H1 (cell line): ENCODE measurements at regions not wholly inside any gene's neighbourhood (a gene's known extent, or its start where the extent isn't known, plus 50 kb on each side); places are given as distances from the start of the nearest gene placed in this dataset.

Source experiments
- CTCF ChIA-PET: fragments of 300-600 bp; sonication (Branson Sonifier 250); formaldehyde crosslinking; loops from one replicate; lab custom pipeline; 2021; ENCODE audit not compliant: partially characterized antibody; lab: Charles Lee
- POLR2A ChIA-PET: fragments of 300-600 bp; sonication (Branson Sonifier 250); formaldehyde crosslinking; loops from one replicate; lab custom pipeline; 2021; ENCODE audit warnings: inconsistent platforms; ENCODE audit not compliant: partially characterized antibody; lab: Charles Lee
- DNase-seq, 2 experiments: peaks; one replicate each; pipeline versions ENCODE4 v3.0.0 to v3.0.0-alpha.2; 2010 to 2022; ENCODE audit warnings: low spot score in 2 of 2, low read depth in 1 of 2, mixed read lengths in 1 of 2
- FAIRE-seq: peaks from 2 replicates; lab custom pipeline; 2011; peaks lifted over from hg19 to GRCh38; lab: Jason Lieb, UNC
- H2AFZ ChIP-seq: 2 replicates; pipeline ENCODE4 v1.8.1; 2012; ENCODE audit warnings: low read length, inconsistent platforms
- H2AK5ac ChIP-seq: 2 replicates; pipeline ENCODE4 v1.6.1; 2013; ENCODE audit warnings: low read depth, low read length
- H2BK120ac ChIP-seq: replicated peaks from 2 replicates; pipeline ENCODE3; 2013; ENCODE audit warnings: low read depth, low read length, inconsistent platforms
- H2BK12ac ChIP-seq: 2 replicates; pipeline ENCODE4 v1.6.1; 2013; ENCODE audit warnings: low read depth, low read length
- H2BK15ac ChIP-seq: 2 replicates; pipeline ENCODE4 v1.6.1; 2013; ENCODE audit warnings: low read length
- H2BK20ac ChIP-seq: 2 replicates; pipeline ENCODE4 v1.6.1; 2013; ENCODE audit warnings: low read length
- H2BK5ac ChIP-seq: 2 replicates; pipeline ENCODE4 v1.6.1; 2013; ENCODE audit warnings: low read depth, low read length
- H3K14ac ChIP-seq: 2 replicates; pipeline ENCODE4 v1.6.1; 2013; ENCODE audit warnings: inconsistent platforms; ENCODE audit not compliant: insufficient read length
- H3K18ac ChIP-seq: 2 replicates; pipeline ENCODE4 v1.6.1; 2013; ENCODE audit warnings: low read length; ENCODE audit errors: extremely low read depth
- H3K23ac ChIP-seq: 2 replicates; pipeline ENCODE4 v1.6.1; 2013; ENCODE audit warnings: inconsistent platforms; ENCODE audit not compliant: insufficient read length
- H3K23me2 ChIP-seq: 2 replicates; pipeline ENCODE4 v1.6.1; 2013; ENCODE audit warnings: low read depth, low read length
- H3K27ac ChIP-seq: 2 replicates; pipeline ENCODE4 v1.6.1; 2011; ENCODE audit warnings: low read depth, low read length, inconsistent platforms
- H3K27me3 ChIP-seq, 4 experiments: replicated peaks in 1 of 4; 1 replicate in 1 of 4; 2 replicates in 3 of 4; pipeline versions ENCODE4 v1.6.1 to v1.8.1; 2011 to 2013; ENCODE audit warnings: low read length in 3 of 4, mild to moderate bottlenecking in 3 of 4, inconsistent platforms in 2 of 4, mixed read lengths in 2 of 4, moderate library complexity in 1 of 4; ENCODE audit not compliant: control insufficient read depth in 3 of 4, insufficient read depth in 3 of 4; ENCODE audit errors: extremely low read depth in 1 of 4
- H3K36me3 ChIP-seq, 4 experiments: 2 replicates each; pipeline versions ENCODE4 v1.6.1 to v1.8.1; 2011 to 2013; ENCODE audit warnings: mild to moderate bottlenecking in 4 of 4, low read length in 3 of 4, moderate library complexity in 2 of 4, control low read depth in 1 of 4, inconsistent platforms in 1 of 4; ENCODE audit not compliant: insufficient read depth in 4 of 4, control insufficient read depth in 2 of 4
- H3K4ac ChIP-seq: replicated peaks from 2 replicates; pipeline ENCODE3; 2013; ENCODE audit warnings: low read length, low read depth, mixed read lengths, inconsistent platforms; ENCODE audit not compliant: insufficient read length
- H3K4me1 ChIP-seq, 4 experiments: replicated peaks in 1 of 4; 1 replicate in 1 of 4; 2 replicates in 3 of 4; pipeline versions ENCODE4 v1.6.1 to v1.8.1; 2011 to 2013; ENCODE audit warnings: low read length in 3 of 4, inconsistent platforms in 2 of 4, mixed read lengths in 1 of 4; ENCODE audit not compliant: insufficient read depth in 4 of 4, control insufficient read depth in 3 of 4
- H3K4me2 ChIP-seq, 2 experiments: 2 replicates each; pipeline versions ENCODE4 v1.6.1 to v1.8.1; 2011 to 2013; ENCODE audit warnings: low read depth in 2 of 2, low read length in 2 of 2, control low read depth in 1 of 2, inconsistent platforms in 1 of 2, mild to moderate bottlenecking in 1 of 2; ENCODE audit not compliant: insufficient read depth in 1 of 2
- H3K4me3 ChIP-seq, 4 experiments: fragments of 200-600, 300-600 bp in 1 of 4; sonication (generic), shearing (Covaris generic), sonication (Bioruptor Twin) in 1 of 4; 2 replicates each; pipeline versions ENCODE4 v1.5.1 to v1.8.1; 2011 to 2016; ENCODE audit warnings: low read length in 4 of 4, low read depth in 3 of 4, control low read depth in 2 of 4, inconsistent platforms in 2 of 4, mild to moderate bottlenecking in 2 of 4, mixed read lengths in 1 of 4, moderate library complexity in 1 of 4; ENCODE audit not compliant: insufficient read depth in 2 of 4; ENCODE audit errors: extremely low read depth in 1 of 4
- H3K56ac ChIP-seq: replicated peaks from 2 replicates; pipeline ENCODE3; 2013; ENCODE audit warnings: low read depth, mild to moderate bottlenecking, mixed read lengths, low read length, inconsistent platforms; ENCODE audit not compliant: insufficient read length
- H3K79me1 ChIP-seq: 2 replicates; pipeline ENCODE4 v1.6.1; 2013; ENCODE audit warnings: low read depth, low read length, control low read depth
- H3K79me2 ChIP-seq, 2 experiments: 2 replicates each; pipeline versions ENCODE4 v1.6.1 to v1.8.1; 2012 to 2013; ENCODE audit warnings: low read length in 2 of 2, mild to moderate bottlenecking in 2 of 2, inconsistent platforms in 1 of 2; ENCODE audit not compliant: insufficient read depth in 2 of 2, control insufficient read depth in 1 of 2
- H3K9ac ChIP-seq, 4 experiments: replicated peaks in 1 of 4; 1 replicate in 1 of 4; 2 replicates in 3 of 4; pipeline versions ENCODE4 v1.6.1 to v1.8.1; 2011 to 2013; ENCODE audit warnings: low read depth in 3 of 4, low read length in 3 of 4, control low read depth in 2 of 4, mild to moderate bottlenecking in 2 of 4, moderate library complexity in 2 of 4, inconsistent platforms in 1 of 4; ENCODE audit errors: extremely low read depth in 1 of 4
- H3K9me3 ChIP-seq, 2 experiments: 2 replicates each; pipeline versions ENCODE4 v1.6.1 to v1.8.1; 2012 to 2013; ENCODE audit warnings: mild to moderate bottlenecking in 2 of 2, moderate library complexity in 2 of 2, control low read depth in 1 of 2, inconsistent platforms in 1 of 2, low read depth in 1 of 2, low read length in 1 of 2, mixed read lengths in 1 of 2; ENCODE audit not compliant: insufficient read depth in 2 of 2
- H4K20me1 ChIP-seq, 2 experiments: replicated peaks in 1 of 2; 2 replicates each; pipeline versions ENCODE3 to v1.8.1; 2011 to 2013; ENCODE audit warnings: inconsistent platforms in 2 of 2, low read length in 2 of 2, mild to moderate bottlenecking in 1 of 2; ENCODE audit not compliant: insufficient read depth in 2 of 2, control insufficient read depth in 1 of 2
- H4K5ac ChIP-seq: 2 replicates; pipeline ENCODE4 v1.6.1; 2013; ENCODE audit warnings: low read length, low read depth, mixed read lengths, inconsistent platforms; ENCODE audit not compliant: insufficient read length
- H4K8ac ChIP-seq: 2 replicates; pipeline ENCODE4 v1.8.0; 2013; ENCODE audit warnings: mild to moderate bottlenecking, moderate library complexity, low read length, inconsistent platforms; ENCODE audit not compliant: insufficient read depth; ENCODE audit errors: extremely low read depth
- H4K91ac ChIP-seq: replicated peaks from 2 replicates; pipeline ENCODE3; 2013; ENCODE audit warnings: low read length, mixed read lengths, inconsistent platforms; ENCODE audit not compliant: insufficient read length
- BACH1 ChIP-seq: IDR thresholded peaks from 2 replicates; pipeline ENCODE4 v1.6.1; 2012; ENCODE audit warnings: low read length, improper control_type of control experiment
- HDAC2 ChIP-seq, 2 experiments: fragments of 300-600 bp in 1 of 2; sonication (generic) in 1 of 2; IDR thresholded peaks; 2 replicates each; pipeline ENCODE4 v1.6.1; 2011 to 2012; ENCODE audit warnings: low read depth in 2 of 2, low read length in 2 of 2, mild to moderate bottlenecking in 2 of 2, moderate library complexity in 2 of 2, borderline replicate concordance in 1 of 2, inconsistent platforms in 1 of 2
- KDM1A ChIP-seq: fragments of 200-600, 300-600 bp; sonication (generic); IDR thresholded peaks from 2 replicates; pipeline ENCODE4 v1.7.1; 2016; ENCODE audit warnings: mild to moderate bottlenecking, low read length, borderline replicate concordance
- MAX ChIP-seq: IDR thresholded peaks from 2 replicates; pipeline ENCODE4 v1.6.1; 2012; ENCODE audit warnings: inconsistent platforms
- NRF1 ChIP-seq: IDR thresholded peaks from 2 replicates; pipeline ENCODE4 v1.6.1; 2011; ENCODE audit warnings: mild to moderate bottlenecking, low read depth, low read length, improper control_type of control experiment
- PHF8 ChIP-seq: fragments of 200-600 bp; sonication (generic); conservative IDR thresholded peaks from 2 replicates; pipeline ENCODE4 v1.7.1; 2012; ENCODE audit warnings: low read depth, mild to moderate bottlenecking, inconsistent platforms, low read length, moderate library complexity
- POLR2AphosphoS5 ChIP-seq: IDR thresholded peaks from 2 replicates; pipeline ENCODE4 v1.6.1; 2011; ENCODE audit warnings: low read depth, low read length
- POU5F1 ChIP-seq: IDR thresholded peaks from 2 replicates; pipeline ENCODE4 v1.6.1; 2011; ENCODE audit warnings: low read depth, mild to moderate bottlenecking, low read length, moderate library complexity
- TAF7 ChIP-seq: optimal IDR thresholded peaks from 2 replicates; pipeline ENCODE3; 2011; ENCODE audit warnings: low read depth, mild to moderate bottlenecking, inconsistent platforms, low read length, moderate library complexity, borderline replicate concordance
- TEAD4 ChIP-seq: IDR thresholded peaks from 2 replicates; pipeline ENCODE4 v1.6.1; 2012; ENCODE audit warnings: low read depth, low read length, inconsistent platforms, mixed read lengths
- WGBS, 2 experiments: shearing (Covaris generic) in 1 of 2; methylation state at CpG; one replicate each; pipeline versions ENCODE4 v1.1.6 to v1.1.7; 2013 to 2015; ENCODE audit warnings: low lambda C conversion rate in 2 of 2, mixed read lengths in 2 of 2, inconsistent platforms in 1 of 2, low coverage in 1 of 2, missing lambda C conversion rate in 1 of 2; ENCODE audit not compliant: insufficient replicate concordance in 2 of 2, insufficient coverage in 1 of 2, insufficient read length in 1 of 2; ENCODE audit errors: extremely low coverage in 1 of 2, missing lambda C conversion rate in 1 of 2; 5-methylcytosine and 5-hydroxymethylcytosine counted together
- TF ChIP-seq, protein P1 (sequence below): IDR thresholded peaks from 2 replicates; pipeline ENCODE4 v1.6.1; 2011; ENCODE audit warnings: low read length, improper control_type of control experiment
- TF ChIP-seq, protein P2 (sequence below): IDR thresholded peaks from 2 replicates; pipeline ENCODE4 v1.6.1; 2012; ENCODE audit warnings: low read length, inconsistent platforms

DNA sequence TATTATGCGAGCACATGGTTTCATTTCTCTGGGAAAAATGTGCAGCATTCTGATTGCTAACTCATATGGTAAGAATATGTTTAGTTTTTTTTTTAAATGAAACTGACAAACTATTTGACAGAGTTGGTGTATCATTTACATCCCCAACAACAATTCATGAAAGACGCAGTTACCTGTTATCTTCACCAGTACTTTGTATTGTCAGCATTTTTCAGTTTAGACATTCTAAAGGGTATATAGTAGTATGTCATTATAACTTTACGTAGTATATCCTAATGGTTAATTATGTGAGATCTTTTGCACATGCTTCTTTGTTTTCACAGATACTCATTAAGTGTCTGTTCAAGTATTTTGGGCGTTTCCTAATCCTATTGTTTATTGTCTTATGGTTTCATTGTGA, 891.1 kb upstream of the AGA start:
- no peaks in the 10 kb centered on the region for H3K79me2 ChIP-seq
- POLR2A ChIA-PET: no interaction called here
- H3K4me1 ChIP-seq: no peaks in the 10 kb centered on the region
- H3K4ac ChIP-seq: no peak overlapping the region
- CTCF ChIA-PET: no interaction called here
- no peak overlapping the region for H2BK15ac ChIP-seq
- H3K27me3 ChIP-seq: no peaks in the 10 kb centered on the region
- FAIRE-seq (no peak), DNase-seq (no peak)
- H4K91ac ChIP-seq: no peak overlapping the region
- no peaks in the 10 kb centered on the region for H3K79me1 ChIP-seq
- no peaks in the 10 kb centered on the region for H3K23me2 ChIP-seq
- no peaks in the 10 kb centered on the region for H3K36me3 ChIP-seq
- H2AK5ac ChIP-seq: no peak overlapping the region
- H3K14ac ChIP-seq: no peak overlapping the region
- H4K8ac ChIP-seq: no peak overlapping the region
- H3K9ac ChIP-seq: no peak overlapping the region
- H2BK12ac ChIP-seq: no peak overlapping the region
- no peak overlapping the region for H2AFZ ChIP-seq
- no peak overlapping the region for H3K56ac ChIP-seq
- H2BK20ac ChIP-seq: no peak overlapping the region
- WGBS, 2 experiments: 94% methylated on average over 4 of the region's 4 CpGs; no CpG with 5 or more reads in 1 of the 2 experiments
- H2BK120ac ChIP-seq: no peak overlapping the region
- no peak overlapping the region for H3K23ac ChIP-seq
- H3K9me3 ChIP-seq: peaks cover 0 to 3% of the 10 kb centered on the region in 2 experiments; a peak in 1 of 4 replicates
- no peak overlapping the region for H4K5ac ChIP-seq
- H3K27ac ChIP-seq: no peak overlapping the region
- no peak overlapping the region for H3K4me2 ChIP-seq
- H4K20me1 ChIP-seq: no peaks in the 10 kb centered on the region
- H3K18ac ChIP-seq: no peak overlapping the region
- H3K4me3 ChIP-seq: no peak overlapping the region
- H2BK5ac ChIP-seq: no peak overlapping the region
- TF ChIP-seq TEAD4: no peak
- TF ChIP-seq, protein P1, sequence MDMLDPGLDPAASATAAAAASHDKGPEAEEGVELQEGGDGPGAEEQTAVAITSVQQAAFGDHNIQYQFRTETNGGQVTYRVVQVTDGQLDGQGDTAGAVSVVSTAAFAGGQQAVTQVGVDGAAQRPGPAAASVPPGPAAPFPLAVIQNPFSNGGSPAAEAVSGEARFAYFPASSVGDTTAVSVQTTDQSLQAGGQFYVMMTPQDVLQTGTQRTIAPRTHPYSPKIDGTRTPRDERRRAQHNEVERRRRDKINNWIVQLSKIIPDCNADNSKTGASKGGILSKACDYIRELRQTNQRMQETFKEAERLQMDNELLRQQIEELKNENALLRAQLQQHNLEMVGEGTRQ: no peak
- TF ChIP-seq TAF7: no peak
- TF ChIP-seq MAX: no peak
- no peak for TF ChIP-seq PHF8
- TF ChIP-seq HDAC2 (IDR thresholded peaks at IDR 0.05; ENCODE audit: borderline replicate concordance in 1 of 2, low read depth in 2 of 2, low read length in 2 of 2): no peak
- TF ChIP-seq NRF1: no peak
- no peak for TF ChIP-seq BACH1
- no peak for TF ChIP-seq KDM1A
- TF ChIP-seq POLR2AphosphoS5: no peak
- TF ChIP-seq, protein P2, sequence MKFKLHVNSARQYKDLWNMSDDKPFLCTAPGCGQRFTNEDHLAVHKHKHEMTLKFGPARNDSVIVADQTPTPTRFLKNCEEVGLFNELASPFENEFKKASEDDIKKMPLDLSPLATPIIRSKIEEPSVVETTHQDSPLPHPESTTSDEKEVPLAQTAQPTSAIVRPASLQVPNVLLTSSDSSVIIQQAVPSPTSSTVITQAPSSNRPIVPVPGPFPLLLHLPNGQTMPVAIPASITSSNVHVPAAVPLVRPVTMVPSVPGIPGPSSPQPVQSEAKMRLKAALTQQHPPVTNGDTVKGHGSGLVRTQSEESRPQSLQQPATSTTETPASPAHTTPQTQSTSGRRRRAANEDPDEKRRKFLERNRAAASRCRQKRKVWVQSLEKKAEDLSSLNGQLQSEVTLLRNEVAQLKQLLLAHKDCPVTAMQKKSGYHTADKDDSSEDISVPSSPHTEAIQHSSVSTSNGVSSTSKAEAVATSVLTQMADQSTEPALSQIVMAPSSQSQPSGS: no peak
- TF ChIP-seq POU5F1: no peak
